GM12865 (cell line): ENCODE measurements at regions not wholly inside any gene's neighbourhood (a gene's known extent, or its start where the extent isn't known, plus 50 kb on each side); places are given as distances from the start of the nearest gene placed in this dataset.

Source experiments
- DNase-seq: peaks from one replicate; pipeline ENCODE4 v3.0.0; 2010; ENCODE audit warnings: low read depth
- H3K4me3 ChIP-seq: 2 replicates; pipeline ENCODE4 v1.5.1; 2011; ENCODE audit warnings: mild to moderate bottlenecking, low read depth, low read length, control low read depth
- CTCF ChIP-seq: IDR thresholded peaks from 2 replicates; pipeline ENCODE4 v1.5.1; 2011; ENCODE audit warnings: low read length, control low read depth, low read depth, inconsistent platforms; ENCODE audit not compliant: insufficient read depth; ENCODE audit errors: missing control alignments

GRCh38 chr4:128639541-128640270, 169.8 kb upstream of the JADE1 start:
- TF ChIP-seq CTCF: no peak
- no peak for DNase-seq
- H3K4me3 ChIP-seq: no peak overlapping the region

- no peak for DNase-seq
- H3K4me3 ChIP-seq: no peak overlapping the region
- no peak for TF ChIP-seq CTCF
Observed at GRCh38 chr4:128636906-128637305, 172.6 kb upstream of the JADE1 start.

- no peak for TF ChIP-seq CTCF
- no peak overlapping the region for H3K4me3 ChIP-seq
- no peak for DNase-seq
Observed at GRCh38 chr4:128635955-128636560, 173.4 kb upstream of the JADE1 start.

GRCh38 chr4:128635141-128635954, 174.2 kb upstream of the JADE1 start:
- TF ChIP-seq CTCF: no peak
- no peak overlapping the region for H3K4me3 ChIP-seq
- DNase-seq: no peak

GRCh38 chr4:128633067-128633466, 176.4 kb upstream of the JADE1 start:
- H3K4me3 ChIP-seq: no peak overlapping the region
- TF ChIP-seq CTCF: no peak
- no peak for DNase-seq

GRCh38 chr4:128630871-128631270, 178.6 kb upstream of the JADE1 start:
- H3K4me3 ChIP-seq: no peak overlapping the region
- no peak for TF ChIP-seq CTCF
- no peak for DNase-seq
